Smooth muscle cell (in vitro differentiated cells): ENCODE measurements at regions not wholly inside any gene's neighbourhood (a gene's known extent, or its start where the extent isn't known, plus 50 kb on each side); places are given as distances from the start of the nearest gene placed in this dataset.
"Not testable (repeated sequence)": the region's sequence is repeated elsewhere in the genome, so short reads cannot be mapped to it uniquely, and the experiment has no call there.

Experiments used
- DNase-seq: peaks from one replicate; lab custom pipeline; 2025; ENCODE audit not compliant: unreplicated experiment; lab: John Stamatoyannopoulos, UW
- H2AFZ ChIP-seq: fragments of 200-600 bp; sonication (generic); 2 replicates; pipeline ENCODE4 v1.6.0; 2016; ENCODE audit warnings: antibody characterized with exemption, low read depth, mild to moderate bottlenecking
- H3F3A ChIP-seq: fragments of 200-600 bp; sonication (generic); 2 replicates; pipeline ENCODE4 v1.6.0; 2017; ENCODE audit warnings: antibody characterized with exemption, low read depth
- H3K27ac ChIP-seq: fragments of 200-600 bp; sonication (generic); 2 replicates; pipeline ENCODE4 v1.5.1; 2016; ENCODE audit warnings: low read depth, mild to moderate bottlenecking
- H3K27me3 ChIP-seq: fragments of 200-600 bp; sonication (generic); 2 replicates; pipeline ENCODE4 v1.6.1; 2016; ENCODE audit warnings: low read depth, mild to moderate bottlenecking
- H3K36me3 ChIP-seq: fragments of 200-600 bp; sonication (generic); 2 replicates; pipeline ENCODE4 v1.5.1; 2016; ENCODE audit warnings: low read depth
- H3K4me1 ChIP-seq: fragments of 200-600 bp; sonication (generic); 2 replicates; pipeline ENCODE4 v1.5.1; 2016; ENCODE audit warnings: low read depth
- H3K4me2 ChIP-seq: fragments of 200-600 bp; sonication (generic); 2 replicates; pipeline ENCODE4 v1.6.0; 2016; ENCODE audit warnings: mild to moderate bottlenecking
- H3K4me3 ChIP-seq: fragments of 200-600 bp; sonication (generic); 2 replicates; pipeline ENCODE4 v1.5.1; 2016; ENCODE audit warnings: mild to moderate bottlenecking
- H3K79me2 ChIP-seq: fragments of 200-600 bp; sonication (generic); 2 replicates; pipeline ENCODE4 v1.6.0; 2016; ENCODE audit warnings: low read depth, mild to moderate bottlenecking
- H3K9ac ChIP-seq: fragments of 200-600 bp; sonication (generic); 2 replicates; pipeline ENCODE4 v1.6.0; 2016; ENCODE audit warnings: low read depth
- H3K9me3 ChIP-seq: fragments of 200-600 bp; sonication (generic); replicated peaks from 2 replicates; pipeline ENCODE4 v1.5.1; 2016; ENCODE audit warnings: low read depth
- H4K20me1 ChIP-seq: fragments of 200-600 bp; sonication (generic); 2 replicates; pipeline ENCODE4 v1.6.0; 2016; ENCODE audit warnings: low read depth
- CTCF ChIP-seq: fragments of 200-600 bp; sonication (generic); IDR thresholded peaks from 2 replicates; pipeline ENCODE4 v1.5.1; 2017; ENCODE audit warnings: borderline replicate concordance, mild to moderate bottlenecking, antibody characterized with exemption; ENCODE audit not compliant: insufficient read depth, poor library complexity, severe bottlenecking
- WGBS: methylation state at CpG from one replicate; pipeline ENCODE4 v1.1.7; 2016; ENCODE audit warnings: low lambda C conversion rate; 5-methylcytosine and 5-hydroxymethylcytosine counted together

- no peak for DNase-seq
- Histone ChIP-seq H3K4me2 (no peak overlapping the region), H3K36me3 (no peaks in the 10 kb centered on the region), H3K4me1 (no peaks in the 10 kb centered on the region), H3K27ac (no peak overlapping the region), H3K27me3 (no peaks in the 10 kb centered on the region), H3K4me3 (no peak overlapping the region), H3K79me2 (no peaks in the 10 kb centered on the region), H2AFZ (no peak overlapping the region), H3K9me3 (no peaks in the 10 kb centered on the region), H3F3A (no peaks in the 10 kb centered on the region), H4K20me1 (no peaks in the 10 kb centered on the region), H3K9ac (no peak overlapping the region)
- 89% methylated on average over 6 of the region's 6 CpGs for WGBS
- TF ChIP-seq CTCF = no peak
Measured at GRCh38 chr16:25370541-25370940, 112.9 kb upstream of the ZKSCAN2 start.

- Histone ChIP-seq H3K27ac (no peak overlapping the region), H2AFZ (no peak overlapping the region), H3K9me3 (no peaks in the 10 kb centered on the region), H3K9ac (no peak overlapping the region), H3K27me3 (no peaks in the 10 kb centered on the region), H3K4me2 (no peak overlapping the region), H3F3A (no peaks in the 10 kb centered on the region), H3K79me2 (no peaks in the 10 kb centered on the region), H3K4me3 (no peak overlapping the region), H4K20me1 (no peaks in the 10 kb centered on the region), H3K4me1 (no peaks in the 10 kb centered on the region), H3K36me3 (no peaks in the 10 kb centered on the region)
- DNase-seq = no peak
- TF ChIP-seq CTCF = no peak
- WGBS = 96% methylated on average over 8 of the region's 8 CpGs
Measured at GRCh38 chr16:25367773-25368524, 110.3 kb upstream of the ZKSCAN2 start.

- Histone ChIP-seq H3K79me2 (no peaks in the 10 kb centered on the region), H3K9ac (no peak overlapping the region), H3K27ac (no peak overlapping the region), H3F3A (no peaks in the 10 kb centered on the region), H3K4me2 (no peak overlapping the region), H4K20me1 (no peaks in the 10 kb centered on the region), H2AFZ (no peak overlapping the region), H3K9me3 (no peaks in the 10 kb centered on the region), H3K4me3 (no peak overlapping the region), H3K4me1 (no peaks in the 10 kb centered on the region), H3K27me3 (no peaks in the 10 kb centered on the region), H3K36me3 (no peaks in the 10 kb centered on the region)
- 69% methylated on average over 2 of the region's 2 CpGs for WGBS
- no peak for DNase-seq
- TF ChIP-seq CTCF = no peak
Measured at GRCh38 chr16:25366078-25366477, 108.4 kb upstream of the ZKSCAN2 start.

- not testable (repeated sequence) for H3K9me3 ChIP-seq, DNase-seq, H3K27me3 ChIP-seq, H2AFZ ChIP-seq, H3K9ac ChIP-seq, H3K36me3 ChIP-seq, H3K4me2 ChIP-seq, H3K4me3 ChIP-seq, H3K79me2 ChIP-seq, H3K27ac ChIP-seq, H3K4me1 ChIP-seq, H3F3A ChIP-seq, H4K20me1 ChIP-seq
- WGBS = 89% methylated on average over 8 of the region's 8 CpGs
Measured at GRCh38 chr16:25359516-25359915, 101.9 kb upstream of the ZKSCAN2 start.
